Liver (tissue), 8 donors: ENCODE measurements at regions not wholly inside any gene's neighbourhood (a gene's known extent, or its start where the extent isn't known, plus 50 kb on each side); places are given as distances from the start of the nearest gene placed in this dataset.

Experiments
- DNase-seq: peaks from one replicate; pipeline ENCODE4 v3.0.0-alpha.2; 2017; ENCODE audit warnings: low spot score
- H3K27ac ChIP-seq, 2 donors: one replicate each; pipeline ENCODE4 v1.7.0; 2013; ENCODE audit warnings: inconsistent platforms in 2 of 2, low read length in 2 of 2, control low read depth in 1 of 2, low read depth in 1 of 2, mild to moderate bottlenecking in 1 of 2
- H3K27me3 ChIP-seq, 4 donors: one replicate each; pipeline versions ENCODE4 v1.6.1 to v1.7.0; 2013; ENCODE audit warnings: low read length in 3 of 4, inconsistent platforms in 1 of 4, mild to moderate bottlenecking in 1 of 4, moderate library complexity in 1 of 4; ENCODE audit not compliant: control insufficient read depth in 4 of 4, insufficient read depth in 4 of 4
- H3K36me3 ChIP-seq, 4 donors: one replicate each; pipeline versions ENCODE4 v1.6.1 to v1.7.0; 2013; ENCODE audit warnings: low read length in 3 of 4, mild to moderate bottlenecking in 3 of 4, low read depth in 1 of 4, moderate library complexity in 1 of 4; ENCODE audit not compliant: control insufficient read depth in 4 of 4, insufficient read depth in 3 of 4
- H3K4me1 ChIP-seq, 4 donors: one replicate each; pipeline versions ENCODE4 v1.6.1 to v1.7.0; 2013; ENCODE audit warnings: low read length in 3 of 4, mild to moderate bottlenecking in 3 of 4, moderate library complexity in 1 of 4; ENCODE audit not compliant: control insufficient read depth in 4 of 4, insufficient read depth in 4 of 4
- H3K4me3 ChIP-seq, 3 donors: one replicate each; pipeline versions ENCODE4 v1.6.1 to v1.7.0; 2013; ENCODE audit warnings: low read length in 3 of 3, control low read depth in 1 of 3, low read depth in 1 of 3, mild to moderate bottlenecking in 1 of 3
- H3K9ac ChIP-seq, 2 donors: one replicate each; pipeline ENCODE4 v1.7.0; 2013; ENCODE audit warnings: low read length in 2 of 2, mild to moderate bottlenecking in 2 of 2, moderate library complexity in 2 of 2, control low read depth in 1 of 2, low read depth in 1 of 2
- H3K9me3 ChIP-seq, 4 donors: one replicate each; pipeline versions ENCODE4 v1.6.1 to v1.7.0; 2013; ENCODE audit warnings: low read length in 3 of 4; ENCODE audit not compliant: control insufficient read depth in 4 of 4
- ATF3 ChIP-seq: IDR thresholded peaks from 2 replicates; pipeline ENCODE4 v1.6.1; 2016; ENCODE audit warnings: antibody characterized with exemption
- EGR1 ChIP-seq, 2 donors: IDR thresholded peaks; 2 replicates each; pipeline ENCODE4 v1.6.1; 2016 to 2018; ENCODE audit warnings: antibody characterized with exemption in 2 of 2, low read depth in 2 of 2
- FOXA1 ChIP-seq: IDR thresholded peaks from 2 replicates; pipeline ENCODE4 v1.6.1; 2016; ENCODE audit warnings: antibody characterized with exemption
- FOXA2 ChIP-seq: IDR thresholded peaks from 2 replicates; pipeline ENCODE4 v1.6.1; 2016; ENCODE audit warnings: antibody characterized with exemption
- HNF4A ChIP-seq, 2 donors: conservative IDR thresholded peaks; 2 replicates each; pipeline ENCODE4 v1.6.1; 2016; ENCODE audit warnings: antibody characterized with exemption in 2 of 2, mild to moderate bottlenecking in 2 of 2
- HNF4G ChIP-seq: IDR thresholded peaks from 2 replicates; pipeline ENCODE4 v1.6.1; 2016; ENCODE audit warnings: antibody characterized with exemption
- JUND ChIP-seq, 2 donors: IDR thresholded peaks; 2 replicates each; pipeline ENCODE4 v1.6.1; 2016; ENCODE audit warnings: antibody characterized with exemption in 2 of 2
- MAX ChIP-seq: IDR thresholded peaks from 2 replicates; pipeline ENCODE4 v1.6.1; 2016; ENCODE audit warnings: antibody characterized with exemption
- NR2F2 ChIP-seq: IDR thresholded peaks from 2 replicates; pipeline ENCODE4 v1.6.1; 2016; ENCODE audit warnings: antibody characterized with exemption
- RAD21 ChIP-seq, 2 donors: IDR thresholded peaks; 2 replicates each; pipeline ENCODE4 v1.6.1; 2016; ENCODE audit warnings: antibody characterized with exemption in 2 of 2, mild to moderate bottlenecking in 2 of 2
- REST ChIP-seq: IDR thresholded peaks from 2 replicates; pipeline ENCODE4 v1.6.1; 2016; ENCODE audit warnings: antibody characterized with exemption, mild to moderate bottlenecking
- RXRA ChIP-seq, 2 donors: IDR thresholded peaks; 2 replicates each; pipeline ENCODE4 v1.6.1; 2017 to 2018; ENCODE audit warnings: antibody characterized with exemption in 2 of 2, mild to moderate bottlenecking in 1 of 2
- SP1 ChIP-seq: IDR thresholded peaks from 2 replicates; pipeline ENCODE4 v1.6.1; 2018; ENCODE audit warnings: antibody characterized with exemption, mild to moderate bottlenecking
- TAF1 ChIP-seq: conservative IDR thresholded peaks from 2 replicates; pipeline ENCODE4 v1.6.1; 2016; ENCODE audit warnings: antibody characterized with exemption, mild to moderate bottlenecking
- YY1 ChIP-seq: IDR thresholded peaks from 2 replicates; pipeline ENCODE4 v1.6.1; 2016; ENCODE audit warnings: antibody characterized with exemption, mild to moderate bottlenecking
- WGBS: extraction: QIAGEN DNeasy Blood & Tissue Kit; methylation state at CpG from one replicate; pipeline ENCODE4 v1.1.7; 2013; 5-methylcytosine and 5-hydroxymethylcytosine counted together
- TF ChIP-seq, protein P1 (sequence below): IDR thresholded peaks from 2 replicates; pipeline ENCODE4 v1.6.1; 2016; ENCODE audit warnings: antibody characterized with exemption
- TF ChIP-seq, protein P2 (sequence below): fragments of 150-350 bp; IDR thresholded peaks from 2 replicates; pipeline ENCODE4 v1.5.1; 2017; ENCODE audit warnings: improper control_type of control experiment, low read depth, low read length; ENCODE audit not compliant: missing input control
- donor health status: healthy.
- donor health status: healthy.
- donor health status: healthy.
- donor health status: healthy.
- donor health status: healthy.

DNA sequence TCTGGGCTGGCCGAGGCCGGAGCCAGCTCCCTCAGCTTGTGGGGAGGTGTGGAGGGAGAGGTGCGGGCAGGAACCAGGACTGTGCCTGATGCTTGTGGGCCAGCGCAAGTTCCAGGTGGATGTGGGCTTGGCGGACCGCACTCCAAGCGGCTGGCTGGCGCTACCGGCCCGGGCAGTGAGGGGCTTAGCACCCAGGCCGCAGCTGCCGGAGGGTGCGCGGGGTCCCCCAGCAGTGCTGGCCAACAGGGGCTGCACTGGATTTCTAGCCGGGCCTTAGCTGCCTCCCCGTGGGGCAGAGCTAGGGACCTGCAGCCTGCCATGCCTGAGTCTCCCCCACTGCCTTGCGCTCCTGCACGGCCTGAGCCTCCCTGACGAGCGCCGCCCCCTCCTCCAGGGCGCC lies 242.8 kb downstream of the CCSER2 start:
- H3K9ac ChIP-seq: no peak overlapping the region
- no peak for TF ChIP-seq RAD21 (IDR thresholded peaks at IDR 0.05)
- no peak for TF ChIP-seq HNF4A (conservative IDR thresholded peaks at IDR 0.05)
- TF ChIP-seq, protein P1, sequence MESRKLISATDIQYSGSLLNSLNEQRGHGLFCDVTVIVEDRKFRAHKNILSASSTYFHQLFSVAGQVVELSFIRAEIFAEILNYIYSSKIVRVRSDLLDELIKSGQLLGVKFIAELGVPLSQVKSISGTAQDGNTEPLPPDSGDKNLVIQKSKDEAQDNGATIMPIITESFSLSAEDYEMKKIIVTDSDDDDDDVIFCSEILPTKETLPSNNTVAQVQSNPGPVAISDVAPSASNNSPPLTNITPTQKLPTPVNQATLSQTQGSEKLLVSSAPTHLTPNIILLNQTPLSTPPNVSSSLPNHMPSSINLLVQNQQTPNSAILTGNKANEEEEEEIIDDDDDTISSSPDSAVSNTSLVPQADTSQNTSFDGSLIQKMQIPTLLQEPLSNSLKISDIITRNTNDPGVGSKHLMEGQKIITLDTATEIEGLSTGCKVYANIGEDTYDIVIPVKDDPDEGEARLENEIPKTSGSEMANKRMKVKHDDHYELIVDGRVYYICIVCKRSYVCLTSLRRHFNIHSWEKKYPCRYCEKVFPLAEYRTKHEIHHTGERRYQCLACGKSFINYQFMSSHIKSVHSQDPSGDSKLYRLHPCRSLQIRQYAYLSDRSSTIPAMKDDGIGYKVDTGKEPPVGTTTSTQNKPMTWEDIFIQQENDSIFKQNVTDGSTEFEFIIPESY: no peak
- TF ChIP-seq HNF4G: no peak
- TF ChIP-seq, protein P2, sequence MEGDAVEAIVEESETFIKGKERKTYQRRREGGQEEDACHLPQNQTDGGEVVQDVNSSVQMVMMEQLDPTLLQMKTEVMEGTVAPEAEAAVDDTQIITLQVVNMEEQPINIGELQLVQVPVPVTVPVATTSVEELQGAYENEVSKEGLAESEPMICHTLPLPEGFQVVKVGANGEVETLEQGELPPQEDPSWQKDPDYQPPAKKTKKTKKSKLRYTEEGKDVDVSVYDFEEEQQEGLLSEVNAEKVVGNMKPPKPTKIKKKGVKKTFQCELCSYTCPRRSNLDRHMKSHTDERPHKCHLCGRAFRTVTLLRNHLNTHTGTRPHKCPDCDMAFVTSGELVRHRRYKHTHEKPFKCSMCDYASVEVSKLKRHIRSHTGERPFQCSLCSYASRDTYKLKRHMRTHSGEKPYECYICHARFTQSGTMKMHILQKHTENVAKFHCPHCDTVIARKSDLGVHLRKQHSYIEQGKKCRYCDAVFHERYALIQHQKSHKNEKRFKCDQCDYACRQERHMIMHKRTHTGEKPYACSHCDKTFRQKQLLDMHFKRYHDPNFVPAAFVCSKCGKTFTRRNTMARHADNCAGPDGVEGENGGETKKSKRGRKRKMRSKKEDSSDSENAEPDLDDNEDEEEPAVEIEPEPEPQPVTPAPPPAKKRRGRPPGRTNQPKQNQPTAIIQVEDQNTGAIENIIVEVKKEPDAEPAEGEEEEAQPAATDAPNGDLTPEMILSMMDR: no peak
- no peak for TF ChIP-seq NR2F2
- no peak for TF ChIP-seq SP1
- no peak for TF ChIP-seq FOXA1
- no peak for TF ChIP-seq YY1
- TF ChIP-seq RXRA (IDR thresholded peaks at IDR 0.05): no peak
- TF ChIP-seq FOXA2: no peak
- TF ChIP-seq ATF3: no peak
- TF ChIP-seq TAF1: no peak
- no peak for DNase-seq

GRCh38 chr10:84574102-84574501 lies 245.7 kb downstream of the CCSER2 start:
- no peaks in the 10 kb centered on the region for H3K9me3 ChIP-seq
- H3K4me1 ChIP-seq: no peaks in the 10 kb centered on the region
- no peaks in the 10 kb centered on the region for H3K27me3 ChIP-seq
- TF ChIP-seq EGR1 (IDR thresholded peaks at IDR 0.05; ENCODE audit: low read depth in 2 of 2): no peak
- no peak for TF ChIP-seq HNF4A (conservative IDR thresholded peaks at IDR 0.05)
- no peak for TF ChIP-seq YY1
- no peak for TF ChIP-seq JUND (IDR thresholded peaks at IDR 0.05)
- no peak for TF ChIP-seq FOXA1
- no peak for TF ChIP-seq REST
- TF ChIP-seq ATF3: no peak
- no peak for TF ChIP-seq MAX
- TF ChIP-seq NR2F2: no peak
- no peak for TF ChIP-seq HNF4G
- no peak for TF ChIP-seq TAF1
- no peak overlapping the region for H3K9ac ChIP-seq
- 96% methylated on average over 1 of the region's 1 CpG for WGBS
- H3K36me3 ChIP-seq: no peaks in the 10 kb centered on the region
- H3K27ac ChIP-seq: no peak overlapping the region
- DNase-seq: no peak
- no peak overlapping the region for H3K4me3 ChIP-seq

More for the DNA sequence above, 242.8 kb downstream of the CCSER2 start:
- Histone ChIP-seq H3K36me3 (no peaks in the 10 kb centered on the region), H3K27me3 (no peaks in the 10 kb centered on the region), H3K4me1 (no peaks in the 10 kb centered on the region), H3K4me3 (no peak overlapping the region), H3K9me3 (no peaks in the 10 kb centered on the region), H3K27ac (no peak overlapping the region)
- WGBS: 94% methylated on average over 22 of the region's 22 CpGs
